Endothelial cell of hepatic sinusoid (primary cell): ENCODE measurements at regions not wholly inside any gene's neighbourhood (a gene's known extent, or its start where the extent isn't known, plus 50 kb on each side); places are given as distances from the start of the nearest gene placed in this dataset.

ENCODE experiments used
- in situ Hi-C: cut with HindIII; loops from 2 replicates; pipeline ENCODE4 v1.10.0; 2017; ENCODE audit warnings: low sequenced_read_pairs

- in situ Hi-C loops: loop anchor here (10.0 kb wide), 1 partner anchor 234 kb away; no protein-coding TSS in a partner anchor
These were observed 50.4 kb downstream of the RTL9 start for GRCh38 chrX:110408949-110409588.

DNA sequence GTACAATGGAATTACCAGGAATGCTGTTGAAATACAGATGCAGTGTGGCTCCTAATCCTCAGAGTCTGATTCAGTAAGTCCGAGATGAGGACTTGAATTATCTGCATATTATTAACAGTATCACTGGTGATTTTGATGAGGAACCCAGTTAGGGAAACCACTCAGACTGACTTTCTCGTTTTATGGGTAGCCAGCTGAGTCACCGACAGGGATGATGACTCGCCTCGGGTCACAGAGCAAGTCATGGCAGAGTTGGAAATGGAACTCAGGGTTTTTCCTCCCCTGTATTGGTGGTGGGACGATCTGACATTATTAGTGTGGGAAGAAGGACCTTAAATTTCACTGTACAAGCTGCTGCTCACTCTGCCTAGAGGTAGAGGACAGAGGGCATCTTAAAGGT, 51.3 kb downstream of the RTL9 start:
- in situ Hi-C loops: loop anchor here (10.0 kb wide), 1 partner anchor 235 kb away; no protein-coding TSS in a partner anchor

GRCh38 chrX:110410603-110411002, 52.0 kb downstream of the RTL9 start:
- in situ Hi-C loops: no loop called here

GRCh38 chrX:110412971-110413726, 54.5 kb downstream of the RTL9 start:
- in situ Hi-C loops: no loop called here

GRCh38 chrX:110413727-110414124, 55.1 kb downstream of the RTL9 start:
- in situ Hi-C loops: no loop called here

DNA sequence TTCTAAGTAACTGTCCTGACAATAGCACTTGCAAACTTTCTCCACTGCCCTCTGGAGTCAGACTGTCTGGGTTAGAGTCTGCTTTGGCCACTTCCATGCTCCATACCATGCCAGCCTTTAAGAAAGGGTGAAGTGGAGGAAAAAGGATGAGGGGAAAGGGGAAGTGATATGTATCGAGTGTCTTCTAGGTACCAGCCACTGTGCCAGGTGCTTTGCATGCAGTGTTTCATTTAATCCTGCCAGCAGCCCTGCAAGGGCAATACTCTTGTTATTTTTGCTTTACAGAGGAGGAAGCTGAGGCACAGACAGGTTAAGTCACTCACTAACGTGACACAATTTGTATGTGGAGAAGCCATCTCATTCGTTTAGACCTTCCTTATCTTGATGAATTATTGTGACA, 55.6 kb downstream of the RTL9 start:
- in situ Hi-C loops: no loop called here

DNA sequence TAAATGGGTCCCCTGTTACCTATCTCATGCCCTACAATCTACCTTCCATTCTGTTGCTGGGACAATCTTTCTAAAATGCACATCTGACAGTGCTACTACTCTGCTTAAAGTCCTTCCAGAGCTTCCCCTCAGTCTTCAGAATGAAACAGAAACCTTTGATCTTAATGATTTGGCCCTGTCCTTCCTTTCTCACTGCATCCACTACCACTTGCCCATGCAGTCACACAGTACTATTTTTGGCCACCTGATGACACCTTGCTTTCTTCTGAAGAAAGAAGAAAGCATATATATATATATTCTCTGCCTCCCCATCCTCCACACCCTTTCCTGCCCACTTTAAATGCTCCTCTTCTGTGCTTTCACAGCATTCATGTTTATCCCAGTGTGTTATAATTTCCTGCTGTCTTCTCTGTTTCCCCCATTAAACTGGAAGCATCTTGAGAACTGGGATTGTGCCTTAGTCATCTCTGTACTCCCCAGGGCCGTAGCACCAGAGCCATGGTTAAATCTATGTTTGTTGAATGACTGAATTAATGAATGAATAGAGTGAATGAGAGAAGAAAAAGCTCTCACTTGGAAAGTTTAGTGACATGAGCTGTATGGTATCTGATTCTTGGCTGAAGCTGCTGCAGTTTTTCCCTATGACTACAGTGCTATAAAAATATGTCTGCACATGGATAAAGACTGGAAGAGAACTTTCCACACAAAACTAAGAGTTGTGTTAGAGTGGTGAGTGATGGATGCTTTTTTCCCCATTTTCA, 56.2 kb downstream of the RTL9 start:
- in situ Hi-C loops: no loop called here

DNA sequence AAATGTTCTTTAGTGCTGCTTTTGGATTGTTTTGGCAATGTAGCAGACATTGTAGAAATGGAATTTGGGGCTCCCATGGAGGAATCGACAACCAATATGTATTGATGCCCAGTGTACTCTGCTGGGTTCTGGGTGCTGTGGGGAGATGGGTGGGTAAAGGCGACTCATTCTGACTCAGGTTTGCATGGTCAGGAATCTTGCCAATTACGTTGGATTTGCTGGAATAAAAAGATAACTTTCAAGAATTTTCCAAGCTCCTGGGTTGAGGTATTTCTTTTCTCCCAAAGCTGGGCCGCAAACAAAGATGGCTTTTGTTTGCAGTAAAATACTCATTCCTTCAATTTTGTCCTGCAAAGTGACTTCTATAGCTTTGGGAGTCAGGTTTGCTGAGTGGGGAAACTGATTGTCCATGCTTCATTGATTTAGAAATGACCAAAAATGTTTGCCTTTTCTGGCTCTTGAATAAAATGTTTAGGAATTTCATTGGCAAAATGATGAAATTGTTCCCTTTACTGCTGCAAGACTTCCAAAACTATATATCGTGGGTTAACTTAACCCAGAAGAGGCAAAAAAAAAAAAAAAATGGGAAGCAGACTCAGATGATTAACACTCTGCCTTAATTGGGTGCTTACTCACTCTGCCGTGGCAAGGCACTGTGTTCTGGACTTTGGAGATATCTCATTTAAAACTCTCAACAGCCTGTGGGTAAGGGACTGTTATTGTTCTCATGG, 57.0 kb downstream of the RTL9 start:
- in situ Hi-C loops: no loop called here

DNA sequence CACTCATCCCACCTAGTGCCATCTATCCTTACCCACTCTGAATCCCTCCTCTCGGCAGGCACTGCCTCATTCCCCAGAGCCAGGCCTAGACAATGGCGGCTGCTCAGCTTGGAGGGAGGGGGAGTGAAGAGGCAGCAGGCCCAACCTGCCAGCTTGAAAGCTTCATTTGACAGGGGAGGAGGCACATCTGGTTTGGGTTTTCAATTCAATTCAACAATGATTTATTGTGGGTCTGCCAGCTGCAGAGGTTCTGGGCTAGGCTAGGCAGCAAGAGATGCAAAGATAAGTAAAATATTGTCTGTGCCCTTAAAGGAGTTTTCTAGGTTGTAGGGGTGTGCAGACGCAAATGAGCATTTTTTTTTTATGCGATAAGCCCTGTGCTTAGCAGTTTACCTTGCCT, 58.5 kb downstream of the RTL9 start:
- in situ Hi-C loops: no loop called here

DNA sequence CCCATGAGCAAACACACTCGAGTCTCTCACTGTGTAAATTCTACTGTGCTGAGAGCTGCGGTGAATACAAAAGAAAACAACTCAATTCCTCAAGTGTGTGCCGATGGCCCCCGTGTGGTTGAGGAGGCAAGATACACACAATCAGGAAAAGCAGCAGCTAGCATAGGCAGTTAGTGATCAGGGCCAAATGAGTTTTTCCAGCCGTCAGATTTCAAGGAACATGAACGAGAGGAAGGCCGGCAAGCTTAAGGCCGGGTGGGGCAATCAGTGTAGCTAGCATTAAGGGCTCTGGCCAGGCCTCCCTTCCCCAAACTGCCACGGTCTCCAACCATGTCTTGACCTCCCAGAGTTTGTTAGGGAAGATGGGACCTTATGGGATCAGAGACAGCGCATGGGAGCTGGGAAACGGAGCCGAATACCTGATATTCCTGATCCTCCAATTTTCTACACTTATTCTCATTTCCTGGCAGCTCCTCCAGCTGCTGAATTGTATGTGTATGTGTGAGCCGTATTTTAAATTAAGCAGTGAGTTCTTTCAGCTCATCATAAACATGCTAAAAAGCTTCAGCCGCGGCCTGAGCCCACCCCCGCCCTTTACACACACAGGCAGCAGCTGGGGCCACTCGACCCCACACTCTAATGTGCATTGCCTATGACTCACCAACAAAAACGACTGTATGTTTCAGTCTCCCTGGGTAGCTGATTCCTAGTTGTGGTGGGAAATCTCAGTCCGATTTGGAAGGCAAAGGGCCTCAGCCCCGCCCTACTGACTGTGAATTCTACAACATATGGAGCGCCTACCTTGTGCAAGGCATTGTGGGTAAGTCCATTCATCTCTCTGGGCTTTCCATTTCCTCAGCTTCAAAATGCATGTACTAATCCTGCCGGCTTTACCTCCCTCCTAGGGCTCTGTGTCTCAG, 59.9 kb downstream of the RTL9 start:
- in situ Hi-C loops: no loop called here

- in situ Hi-C loops: no loop called here
These were observed 60.9 kb downstream of the RTL9 start for GRCh38 chrX:110419512-110419911.

- in situ Hi-C loops: no loop called here
These were observed 62.3 kb downstream of the RTL9 start for GRCh38 chrX:110420771-110421499.

DNA sequence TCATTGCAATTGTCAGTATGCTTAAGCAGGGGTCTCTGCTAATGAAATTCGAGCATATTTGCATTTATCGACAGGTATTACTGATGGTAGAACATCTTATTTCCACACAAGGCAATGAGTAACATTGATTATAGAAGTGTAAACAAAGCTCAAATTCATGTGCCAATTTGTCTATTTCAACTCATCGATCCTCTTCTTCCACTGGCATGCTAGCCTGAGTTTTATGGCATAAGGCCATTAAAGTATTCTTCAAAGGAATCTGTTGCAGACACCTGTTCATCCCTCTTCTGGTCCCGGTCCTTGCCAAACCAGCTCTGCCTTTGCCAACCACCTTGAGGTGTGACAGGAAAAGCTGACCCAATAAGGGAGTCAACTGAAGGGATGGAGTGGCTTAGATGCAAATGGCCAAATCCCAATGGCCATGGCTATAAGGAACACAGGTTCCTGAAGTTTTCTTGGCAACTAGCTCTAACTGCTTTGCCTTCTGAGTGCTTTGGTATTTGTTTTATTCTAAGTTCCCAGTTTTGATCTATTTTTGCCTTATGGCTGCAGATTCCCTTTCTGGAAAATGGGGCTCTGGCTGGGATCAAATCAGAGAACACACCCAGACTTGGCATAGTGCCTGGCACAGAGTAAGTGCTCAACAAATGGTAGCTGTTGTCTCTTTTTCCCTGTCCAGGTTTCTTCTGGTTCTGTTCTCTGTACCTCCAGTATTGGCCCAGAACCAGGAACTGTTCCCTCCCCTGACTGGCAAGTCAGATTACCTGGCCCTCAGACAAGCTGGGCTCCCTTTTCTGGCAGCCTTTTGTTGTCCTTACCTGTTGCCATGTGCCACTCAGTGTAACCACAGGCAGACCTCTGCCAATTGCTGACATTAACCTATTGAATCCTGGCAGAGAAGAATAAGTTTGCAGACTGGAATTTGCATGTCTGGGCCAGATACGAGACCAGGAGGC, 63.1 kb downstream of the RTL9 start:
- in situ Hi-C loops: no loop called here

DNA sequence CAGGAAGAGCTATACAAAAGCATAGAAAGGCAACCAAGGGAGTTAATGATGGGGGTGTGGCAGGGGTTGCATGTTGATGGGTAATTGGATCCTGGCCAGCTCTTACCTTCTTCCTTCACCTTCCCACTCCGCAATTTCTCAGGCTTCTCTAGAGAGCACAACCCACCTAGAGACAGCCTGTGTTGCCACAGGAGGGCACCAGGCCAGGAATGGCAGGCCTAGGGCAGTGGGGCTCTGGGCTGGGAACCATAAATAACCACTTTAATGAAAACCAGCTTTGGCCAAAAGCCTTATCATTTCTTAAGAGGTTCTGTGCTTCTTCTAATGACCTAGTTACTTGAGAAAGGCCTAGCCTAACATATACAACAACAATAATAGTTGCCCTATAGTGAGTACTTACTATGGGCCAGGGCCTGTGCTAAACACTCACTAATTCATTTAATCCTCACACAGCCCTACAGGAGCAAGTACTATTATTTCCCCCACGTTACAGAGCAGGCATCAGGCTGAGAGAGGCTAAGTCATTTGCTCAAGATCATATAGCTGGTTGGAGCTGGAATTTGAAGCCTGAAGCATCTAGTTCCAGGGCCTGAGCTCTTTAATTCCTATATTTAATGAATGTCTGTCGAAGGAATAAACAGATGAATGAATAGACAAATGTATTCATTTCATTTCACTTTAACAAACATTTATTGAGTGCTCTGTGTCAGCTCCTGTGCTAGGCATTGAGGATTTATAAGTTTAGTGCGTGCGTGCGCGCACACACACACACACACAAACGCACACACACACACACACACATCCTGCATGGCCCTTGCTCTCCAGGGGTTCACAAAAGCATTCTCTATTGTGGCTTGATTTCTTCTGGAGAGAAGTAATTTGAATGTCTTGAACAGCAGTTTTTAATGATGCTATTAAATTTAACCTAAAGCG, 66.8 kb downstream of the RTL9 start:
- in situ Hi-C loops: no loop called here

DNA sequence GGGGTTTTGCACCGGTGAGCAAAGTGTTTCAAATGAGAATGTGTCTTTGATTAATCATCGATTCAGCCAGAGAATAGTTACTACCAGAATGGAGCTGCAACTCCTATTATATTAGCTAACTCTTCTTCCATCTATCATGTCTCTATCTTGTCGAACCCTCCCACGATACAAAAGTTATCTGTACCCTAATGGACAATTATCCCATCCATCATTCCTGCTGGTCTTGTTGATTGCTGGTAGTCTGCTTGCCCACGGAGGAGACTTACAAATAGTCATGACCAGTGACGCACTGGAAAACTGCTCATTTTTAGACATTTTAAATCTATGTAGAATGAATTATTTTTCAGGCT, 67.5 kb downstream of the RTL9 start:
- in situ Hi-C loops: no loop called here

DNA sequence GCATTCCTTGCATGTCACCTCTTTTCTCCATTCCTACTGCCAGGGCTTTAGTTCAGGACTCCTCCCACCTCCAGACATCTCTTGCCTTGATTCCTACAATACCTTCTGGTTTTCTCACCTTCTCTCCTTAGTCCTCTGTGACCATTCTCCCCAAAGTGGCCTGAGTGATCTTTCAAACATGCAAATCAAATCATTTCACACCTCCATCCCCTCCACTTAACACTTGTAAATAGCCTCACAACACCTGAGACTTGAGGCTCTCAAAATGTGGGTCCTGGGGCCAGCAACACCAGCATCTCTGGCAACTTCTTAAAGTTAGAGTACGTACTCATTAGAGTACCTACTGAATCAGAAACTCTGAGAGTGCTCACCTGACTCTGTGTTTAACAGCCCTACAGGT, 68.4 kb downstream of the RTL9 start:
- in situ Hi-C loops: no loop called here

DNA sequence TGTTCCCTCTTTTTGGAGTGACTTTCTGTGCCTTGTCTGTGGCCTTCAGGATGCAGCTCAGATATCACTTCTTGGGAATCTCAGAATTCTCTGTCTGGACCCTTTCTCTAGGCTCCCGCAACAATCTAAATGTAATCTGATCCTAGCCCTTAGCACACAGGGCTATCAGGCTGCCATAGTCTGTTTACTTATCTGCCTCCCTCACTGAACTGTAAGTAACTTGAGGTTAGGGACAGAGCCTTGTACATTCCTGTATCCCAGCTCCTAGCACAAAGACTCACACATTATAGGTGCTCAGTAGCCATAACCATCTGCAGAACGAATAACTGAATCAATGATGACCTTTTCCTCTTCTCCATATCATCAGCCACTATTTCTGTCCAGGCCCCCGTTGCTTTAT, 69.5 kb downstream of the RTL9 start:
- in situ Hi-C loops: no loop called here
